HEK293 (cell line): ENCODE measurements at regions not wholly inside any gene's neighbourhood (a gene's known extent, or its start where the extent isn't known, plus 50 kb on each side); places are given as distances from the start of the nearest gene placed in this dataset.

Experiments
- GLI4 ChIP-seq: fragments of 450-650 bp; formaldehyde crosslinking; IDR thresholded peaks from 2 replicates; pipeline ENCODE4 v1.5.1; 2016; ENCODE audit warnings: missing biosample characterization, missing genetic modification characterization
- PBX3 ChIP-seq: sonication (generic); formaldehyde crosslinking; IDR thresholded peaks from 2 replicates; pipeline ENCODE4 v1.8.1; 2022; ENCODE audit warnings: mild to moderate bottlenecking, moderate library complexity, missing genetic modification reagents
- RBAK ChIP-seq: fragments of 450-650 bp; formaldehyde crosslinking; IDR thresholded peaks from 2 replicates; pipeline ENCODE4 v1.5.1; 2016; ENCODE audit warnings: missing biosample characterization, missing genetic modification characterization
- ZNF121 ChIP-seq: fragments of 450-650 bp; formaldehyde crosslinking; IDR thresholded peaks from 2 replicates; pipeline ENCODE4 v1.5.1; 2016; ENCODE audit warnings: missing biosample characterization, missing genetic modification characterization
- ZNF157 ChIP-seq: fragments of 450-650 bp; formaldehyde crosslinking; IDR thresholded peaks from 2 replicates; pipeline ENCODE4 v1.5.1; 2016; ENCODE audit warnings: missing biosample characterization, missing genetic modification characterization
- ZNF24 ChIP-seq: fragments of 450-650 bp; formaldehyde crosslinking; IDR thresholded peaks from 2 replicates; pipeline ENCODE4 v1.5.1; 2016; ENCODE audit warnings: missing biosample characterization, missing genetic modification characterization
- ZNF513 ChIP-seq: fragments of 450-650 bp; IDR thresholded peaks from 2 replicates; pipeline ENCODE4 v1.5.1; 2018; ENCODE audit warnings: missing biosample characterization, missing genetic modification characterization
- ZNF785 ChIP-seq: fragments of 450-650 bp; formaldehyde crosslinking; IDR thresholded peaks from 2 replicates; pipeline ENCODE4 v1.5.1; 2016; ENCODE audit warnings: missing biosample characterization, missing genetic modification characterization
- ZSCAN18 ChIP-seq: fragments of 450-650 bp; formaldehyde crosslinking; IDR thresholded peaks from 2 replicates; pipeline ENCODE4 v1.5.1; 2016; ENCODE audit warnings: missing biosample characterization, missing genetic modification characterization
- TF ChIP-seq, protein P1 (sequence below): fragments of 450-650 bp; formaldehyde crosslinking; IDR thresholded peaks from 2 replicates; pipeline ENCODE4 v1.5.1; 2016; ENCODE audit warnings: missing biosample characterization, missing genetic modification characterization
- TF ChIP-seq, protein P2 (sequence below): fragments of 450-650 bp; formaldehyde crosslinking; IDR thresholded peaks from 2 replicates; pipeline ENCODE4 v1.5.1; 2016; ENCODE audit warnings: missing biosample characterization, missing genetic modification characterization
- TF ChIP-seq, protein P3 (sequence below): fragments of 450-650 bp; formaldehyde crosslinking; IDR thresholded peaks from 2 replicates; pipeline ENCODE4 v1.5.1; 2016; ENCODE audit warnings: missing biosample characterization, missing genetic modification characterization
- TF ChIP-seq, protein P4 (sequence below): IDR thresholded peaks from 2 replicates; pipeline ENCODE4 v1.6.1; 2011; ENCODE audit warnings: mild to moderate bottlenecking, low read depth, low read length, borderline replicate concordance

- TF ChIP-seq RBAK (no peak), ZSCAN18 (tag by site-specific recombination) (no peak), ZNF24 (tag by site-specific recombination) (no peak), ZNF157 (tag by site-specific recombination) (no peak), ZNF785 (tag by site-specific recombination) (no peak), PBX3 (no peak), ZNF121 (tag by site-specific recombination) (no peak), GLI4 (no peak), ZNF513 (tag by site-specific recombination) (no peak)
- TF ChIP-seq, protein P1, sequence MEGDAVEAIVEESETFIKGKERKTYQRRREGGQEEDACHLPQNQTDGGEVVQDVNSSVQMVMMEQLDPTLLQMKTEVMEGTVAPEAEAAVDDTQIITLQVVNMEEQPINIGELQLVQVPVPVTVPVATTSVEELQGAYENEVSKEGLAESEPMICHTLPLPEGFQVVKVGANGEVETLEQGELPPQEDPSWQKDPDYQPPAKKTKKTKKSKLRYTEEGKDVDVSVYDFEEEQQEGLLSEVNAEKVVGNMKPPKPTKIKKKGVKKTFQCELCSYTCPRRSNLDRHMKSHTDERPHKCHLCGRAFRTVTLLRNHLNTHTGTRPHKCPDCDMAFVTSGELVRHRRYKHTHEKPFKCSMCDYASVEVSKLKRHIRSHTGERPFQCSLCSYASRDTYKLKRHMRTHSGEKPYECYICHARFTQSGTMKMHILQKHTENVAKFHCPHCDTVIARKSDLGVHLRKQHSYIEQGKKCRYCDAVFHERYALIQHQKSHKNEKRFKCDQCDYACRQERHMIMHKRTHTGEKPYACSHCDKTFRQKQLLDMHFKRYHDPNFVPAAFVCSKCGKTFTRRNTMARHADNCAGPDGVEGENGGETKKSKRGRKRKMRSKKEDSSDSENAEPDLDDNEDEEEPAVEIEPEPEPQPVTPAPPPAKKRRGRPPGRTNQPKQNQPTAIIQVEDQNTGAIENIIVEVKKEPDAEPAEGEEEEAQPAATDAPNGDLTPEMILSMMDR (tag by site-specific recombination) = no peak
- TF ChIP-seq, protein P2, sequence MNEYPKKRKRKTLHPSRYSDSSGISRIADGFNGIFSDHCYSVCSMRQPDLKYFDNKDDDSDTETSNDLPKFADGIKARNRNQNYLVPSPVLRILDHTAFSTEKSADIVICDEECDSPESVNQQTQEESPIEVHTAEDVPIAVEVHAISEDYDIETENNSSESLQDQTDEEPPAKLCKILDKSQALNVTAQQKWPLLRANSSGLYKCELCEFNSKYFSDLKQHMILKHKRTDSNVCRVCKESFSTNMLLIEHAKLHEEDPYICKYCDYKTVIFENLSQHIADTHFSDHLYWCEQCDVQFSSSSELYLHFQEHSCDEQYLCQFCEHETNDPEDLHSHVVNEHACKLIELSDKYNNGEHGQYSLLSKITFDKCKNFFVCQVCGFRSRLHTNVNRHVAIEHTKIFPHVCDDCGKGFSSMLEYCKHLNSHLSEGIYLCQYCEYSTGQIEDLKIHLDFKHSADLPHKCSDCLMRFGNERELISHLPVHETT (tag by site-specific recombination) = no peak
- TF ChIP-seq, protein P3, sequence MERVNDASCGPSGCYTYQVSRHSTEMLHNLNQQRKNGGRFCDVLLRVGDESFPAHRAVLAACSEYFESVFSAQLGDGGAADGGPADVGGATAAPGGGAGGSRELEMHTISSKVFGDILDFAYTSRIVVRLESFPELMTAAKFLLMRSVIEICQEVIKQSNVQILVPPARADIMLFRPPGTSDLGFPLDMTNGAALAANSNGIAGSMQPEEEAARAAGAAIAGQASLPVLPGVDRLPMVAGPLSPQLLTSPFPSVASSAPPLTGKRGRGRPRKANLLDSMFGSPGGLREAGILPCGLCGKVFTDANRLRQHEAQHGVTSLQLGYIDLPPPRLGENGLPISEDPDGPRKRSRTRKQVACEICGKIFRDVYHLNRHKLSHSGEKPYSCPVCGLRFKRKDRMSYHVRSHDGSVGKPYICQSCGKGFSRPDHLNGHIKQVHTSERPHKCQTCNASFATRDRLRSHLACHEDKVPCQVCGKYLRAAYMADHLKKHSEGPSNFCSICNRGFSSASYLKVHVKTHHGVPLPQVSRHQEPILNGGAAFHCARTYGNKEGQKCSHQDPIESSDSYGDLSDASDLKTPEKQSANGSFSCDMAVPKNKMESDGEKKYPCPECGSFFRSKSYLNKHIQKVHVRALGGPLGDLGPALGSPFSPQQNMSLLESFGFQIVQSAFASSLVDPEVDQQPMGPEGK (tag by site-specific recombination) = no peak
- TF ChIP-seq, protein P4, sequence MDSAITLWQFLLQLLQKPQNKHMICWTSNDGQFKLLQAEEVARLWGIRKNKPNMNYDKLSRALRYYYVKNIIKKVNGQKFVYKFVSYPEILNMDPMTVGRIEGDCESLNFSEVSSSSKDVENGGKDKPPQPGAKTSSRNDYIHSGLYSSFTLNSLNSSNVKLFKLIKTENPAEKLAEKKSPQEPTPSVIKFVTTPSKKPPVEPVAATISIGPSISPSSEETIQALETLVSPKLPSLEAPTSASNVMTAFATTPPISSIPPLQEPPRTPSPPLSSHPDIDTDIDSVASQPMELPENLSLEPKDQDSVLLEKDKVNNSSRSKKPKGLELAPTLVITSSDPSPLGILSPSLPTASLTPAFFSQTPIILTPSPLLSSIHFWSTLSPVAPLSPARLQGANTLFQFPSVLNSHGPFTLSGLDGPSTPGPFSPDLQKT = no peak
Measured at GRCh38 chr11:81190546-81190945, 1543.1 kb downstream of the FAM181B start.
